Ishikawa (cell line): ENCODE measurements at regions not wholly inside any gene's neighbourhood (a gene's known extent, or its start where the extent isn't known, plus 50 kb on each side); places are given as distances from the start of the nearest gene placed in this dataset.

Source experiments
- CEBPB ChIP-seq: IDR thresholded peaks from 2 replicates; pipeline ENCODE4 v1.6.1; 2012
- CREB1 ChIP-seq: IDR thresholded peaks from 2 replicates; pipeline ENCODE4 v1.6.1; 2012; ENCODE audit warnings: low read depth
- EGR1 ChIP-seq: IDR thresholded peaks from 2 replicates; pipeline ENCODE4 v1.6.1; 2012
- EP300 ChIP-seq: IDR thresholded peaks from 2 replicates; pipeline ENCODE4 v1.6.1; 2012; ENCODE audit warnings: borderline replicate concordance
- FOXM1 ChIP-seq: IDR thresholded peaks from 2 replicates; pipeline ENCODE4 v1.6.1; 2012; ENCODE audit warnings: low read depth, borderline replicate concordance
- NFIC ChIP-seq: IDR thresholded peaks from 2 replicates; pipeline ENCODE4 v1.6.1; 2012
- RAD21 ChIP-seq: IDR thresholded peaks from 2 replicates; pipeline ENCODE4 v1.6.1; 2012; ENCODE audit warnings: low read depth
- TAF1 ChIP-seq: IDR thresholded peaks from 2 replicates; pipeline ENCODE4 v1.6.1; 2012; ENCODE audit warnings: low read depth, mild to moderate bottlenecking
- TCF12 ChIP-seq: IDR thresholded peaks from 2 replicates; pipeline ENCODE4 v1.6.1; 2012; ENCODE audit warnings: low read depth
- TEAD4 ChIP-seq: IDR thresholded peaks from 2 replicates; pipeline ENCODE4 v1.6.1; 2012
- YY1 ChIP-seq: IDR thresholded peaks from 2 replicates; pipeline ENCODE4 v1.6.1; 2012; ENCODE audit warnings: low read depth
- ZBTB7A ChIP-seq: IDR thresholded peaks from 2 replicates; pipeline ENCODE4 v1.6.1; 2012; ENCODE audit warnings: low read depth
- TF ChIP-seq, protein P1 (sequence below): IDR thresholded peaks from 2 replicates; pipeline ENCODE4 v1.6.1; 2012; ENCODE audit warnings: low read depth, mild to moderate bottlenecking
- TF ChIP-seq, protein P2 (sequence below): IDR thresholded peaks from 2 replicates; pipeline ENCODE4 v1.6.1; 2012
- TF ChIP-seq, protein P3 (sequence below): IDR thresholded peaks from 2 replicates; pipeline ENCODE4 v1.6.1; 2012

DNA sequence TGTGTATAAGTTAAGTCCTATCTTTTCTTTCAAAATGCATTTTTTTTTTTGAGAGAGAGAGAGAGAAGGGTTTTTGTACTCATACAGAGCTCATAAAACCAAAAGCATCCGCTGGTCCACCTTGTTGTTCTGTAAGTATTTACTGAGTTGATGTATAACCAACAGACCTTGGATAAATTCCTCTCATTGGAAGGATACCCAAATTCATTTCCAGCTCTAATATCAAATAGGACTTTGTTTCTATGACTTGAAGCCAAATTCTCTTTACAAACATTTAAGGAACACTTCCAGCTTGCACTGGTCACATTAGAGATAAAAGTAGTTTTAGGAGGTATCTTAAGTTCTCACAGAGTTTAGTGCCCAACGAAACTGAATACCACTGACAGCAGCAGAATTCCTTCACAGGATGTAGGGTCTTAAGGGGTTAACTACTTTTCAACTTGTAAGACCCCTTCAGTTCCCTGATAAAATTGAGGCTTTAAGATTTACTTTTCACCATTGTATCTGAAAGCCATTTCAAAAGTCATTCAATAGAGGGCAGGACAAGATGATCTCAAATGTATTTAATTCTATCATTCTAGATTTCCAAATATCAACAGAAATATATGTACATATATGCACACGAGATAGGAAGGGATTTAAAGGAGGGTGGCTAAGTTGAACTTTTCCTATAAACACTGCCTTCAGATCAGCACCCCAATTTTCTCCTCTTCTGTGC is 1398.5 kb upstream of the CELF4 start:
- TF ChIP-seq EP300 (no peak), CEBPB (no peak)
- TF ChIP-seq, protein P1, sequence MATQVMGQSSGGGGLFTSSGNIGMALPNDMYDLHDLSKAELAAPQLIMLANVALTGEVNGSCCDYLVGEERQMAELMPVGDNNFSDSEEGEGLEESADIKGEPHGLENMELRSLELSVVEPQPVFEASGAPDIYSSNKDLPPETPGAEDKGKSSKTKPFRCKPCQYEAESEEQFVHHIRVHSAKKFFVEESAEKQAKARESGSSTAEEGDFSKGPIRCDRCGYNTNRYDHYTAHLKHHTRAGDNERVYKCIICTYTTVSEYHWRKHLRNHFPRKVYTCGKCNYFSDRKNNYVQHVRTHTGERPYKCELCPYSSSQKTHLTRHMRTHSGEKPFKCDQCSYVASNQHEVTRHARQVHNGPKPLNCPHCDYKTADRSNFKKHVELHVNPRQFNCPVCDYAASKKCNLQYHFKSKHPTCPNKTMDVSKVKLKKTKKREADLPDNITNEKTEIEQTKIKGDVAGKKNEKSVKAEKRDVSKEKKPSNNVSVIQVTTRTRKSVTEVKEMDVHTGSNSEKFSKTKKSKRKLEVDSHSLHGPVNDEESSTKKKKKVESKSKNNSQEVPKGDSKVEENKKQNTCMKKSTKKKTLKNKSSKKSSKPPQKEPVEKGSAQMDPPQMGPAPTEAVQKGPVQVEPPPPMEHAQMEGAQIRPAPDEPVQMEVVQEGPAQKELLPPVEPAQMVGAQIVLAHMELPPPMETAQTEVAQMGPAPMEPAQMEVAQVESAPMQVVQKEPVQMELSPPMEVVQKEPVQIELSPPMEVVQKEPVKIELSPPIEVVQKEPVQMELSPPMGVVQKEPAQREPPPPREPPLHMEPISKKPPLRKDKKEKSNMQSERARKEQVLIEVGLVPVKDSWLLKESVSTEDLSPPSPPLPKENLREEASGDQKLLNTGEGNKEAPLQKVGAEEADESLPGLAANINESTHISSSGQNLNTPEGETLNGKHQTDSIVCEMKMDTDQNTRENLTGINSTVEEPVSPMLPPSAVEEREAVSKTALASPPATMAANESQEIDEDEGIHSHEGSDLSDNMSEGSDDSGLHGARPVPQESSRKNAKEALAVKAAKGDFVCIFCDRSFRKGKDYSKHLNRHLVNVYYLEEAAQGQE = no peak

DNA sequence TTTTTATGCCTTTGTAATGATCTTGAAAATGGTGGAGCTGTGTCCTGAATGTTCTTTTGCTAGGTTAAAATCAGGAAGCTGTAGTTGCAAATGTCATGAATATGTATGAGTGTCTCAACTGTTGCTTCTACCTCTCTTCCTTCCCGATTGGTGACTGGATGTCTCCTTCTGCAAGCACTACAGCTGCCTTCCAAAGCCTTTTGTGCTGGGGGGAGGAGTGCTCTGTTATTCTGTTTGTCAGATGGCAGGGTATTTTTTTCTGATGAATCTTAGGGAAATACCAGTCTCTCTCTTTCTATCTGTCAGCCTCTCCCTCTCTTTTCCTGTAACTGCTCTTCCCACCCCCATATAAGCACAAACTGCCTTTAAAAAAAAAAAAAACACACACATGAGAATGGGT is 1396.3 kb upstream of the CELF4 start:
- TF ChIP-seq FOXM1 (no peak), EP300 (no peak), TEAD4 (no peak), ZBTB7A (no peak)

GRCh38 chr18:38957736-38958135 is 1392.1 kb upstream of the CELF4 start:
- TF ChIP-seq ZBTB7A = no peak
- no peak for TF ChIP-seq RAD21
- TF ChIP-seq EP300 = no peak
- TF ChIP-seq TEAD4 = no peak
- TF ChIP-seq, protein P2, sequence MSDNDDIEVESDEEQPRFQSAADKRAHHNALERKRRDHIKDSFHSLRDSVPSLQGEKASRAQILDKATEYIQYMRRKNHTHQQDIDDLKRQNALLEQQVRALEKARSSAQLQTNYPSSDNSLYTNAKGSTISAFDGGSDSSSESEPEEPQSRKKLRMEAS = no peak
- no peak for TF ChIP-seq YY1
- TF ChIP-seq NFIC = no peak
- no peak for TF ChIP-seq TCF12
- TF ChIP-seq CEBPB = no peak
- no peak for TF ChIP-seq CREB1
- TF ChIP-seq, protein P1 = no peak

DNA sequence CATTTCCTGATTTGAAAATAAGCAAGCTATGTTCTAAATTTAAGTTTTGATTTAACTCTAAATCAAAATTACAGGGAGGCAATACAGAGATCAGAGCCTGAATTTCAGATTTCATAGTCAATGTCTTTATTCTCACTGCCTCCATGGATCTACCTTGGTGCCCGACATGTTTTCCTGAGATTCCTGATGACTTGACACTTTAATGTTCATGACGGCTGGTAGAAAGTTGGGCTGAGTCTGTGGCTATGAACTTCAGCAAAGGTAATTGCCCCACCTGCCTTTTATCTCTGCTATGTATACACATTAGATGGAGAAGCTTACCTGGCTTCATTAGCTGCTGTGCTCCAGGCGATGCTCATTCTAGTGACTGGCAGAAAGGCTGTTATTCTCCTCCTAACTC is 1390.5 kb upstream of the CELF4 start:
- no peak for TF ChIP-seq TAF1

- no peak for TF ChIP-seq TAF1
- TF ChIP-seq TCF12 = no peak
These were observed 1386.0 kb upstream of the CELF4 start for GRCh38 chr18:38951633-38952032.

DNA sequence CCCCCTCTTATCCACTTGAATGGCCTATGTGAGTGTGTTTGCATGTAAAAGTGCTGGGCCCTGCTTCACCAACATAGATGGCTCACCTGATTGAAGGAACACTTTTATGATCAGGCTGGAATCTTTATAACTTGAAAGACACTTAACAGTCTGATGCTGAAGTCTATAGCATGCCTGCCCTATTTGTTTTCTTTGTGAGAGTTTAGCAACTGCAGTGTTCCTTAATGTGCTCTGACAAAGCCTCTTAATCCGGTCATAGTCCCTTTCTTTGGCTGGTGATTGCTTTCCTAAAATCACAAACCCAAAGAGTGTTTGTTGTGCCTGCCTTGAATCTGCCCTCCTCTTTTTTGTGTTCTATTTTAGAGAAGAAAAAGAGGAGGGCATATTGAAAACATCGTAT is 1382.8 kb upstream of the CELF4 start:
- no peak for TF ChIP-seq FOXM1
- TF ChIP-seq EP300 = no peak
- TF ChIP-seq, protein P2 = no peak
- TF ChIP-seq RAD21 = no peak
- TF ChIP-seq CEBPB = no peak
- no peak for TF ChIP-seq TAF1
- no peak for TF ChIP-seq CREB1
- TF ChIP-seq, protein P3, sequence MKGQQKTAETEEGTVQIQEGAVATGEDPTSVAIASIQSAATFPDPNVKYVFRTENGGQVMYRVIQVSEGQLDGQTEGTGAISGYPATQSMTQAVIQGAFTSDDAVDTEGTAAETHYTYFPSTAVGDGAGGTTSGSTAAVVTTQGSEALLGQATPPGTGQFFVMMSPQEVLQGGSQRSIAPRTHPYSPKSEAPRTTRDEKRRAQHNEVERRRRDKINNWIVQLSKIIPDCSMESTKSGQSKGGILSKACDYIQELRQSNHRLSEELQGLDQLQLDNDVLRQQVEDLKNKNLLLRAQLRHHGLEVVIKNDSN = no peak
- no peak for TF ChIP-seq TEAD4
- TF ChIP-seq, protein P1 = no peak
- TF ChIP-seq EGR1 = no peak
- TF ChIP-seq YY1 = no peak
- TF ChIP-seq ZBTB7A = no peak
- no peak for TF ChIP-seq NFIC
- no peak for TF ChIP-seq TCF12
